ENCODE measurements at regions not wholly inside any gene's neighbourhood (a gene's known extent, or its start where the extent isn't known, plus 50 kb on each side); places are given as distances from the start of the nearest gene placed in this dataset.

DNA sequence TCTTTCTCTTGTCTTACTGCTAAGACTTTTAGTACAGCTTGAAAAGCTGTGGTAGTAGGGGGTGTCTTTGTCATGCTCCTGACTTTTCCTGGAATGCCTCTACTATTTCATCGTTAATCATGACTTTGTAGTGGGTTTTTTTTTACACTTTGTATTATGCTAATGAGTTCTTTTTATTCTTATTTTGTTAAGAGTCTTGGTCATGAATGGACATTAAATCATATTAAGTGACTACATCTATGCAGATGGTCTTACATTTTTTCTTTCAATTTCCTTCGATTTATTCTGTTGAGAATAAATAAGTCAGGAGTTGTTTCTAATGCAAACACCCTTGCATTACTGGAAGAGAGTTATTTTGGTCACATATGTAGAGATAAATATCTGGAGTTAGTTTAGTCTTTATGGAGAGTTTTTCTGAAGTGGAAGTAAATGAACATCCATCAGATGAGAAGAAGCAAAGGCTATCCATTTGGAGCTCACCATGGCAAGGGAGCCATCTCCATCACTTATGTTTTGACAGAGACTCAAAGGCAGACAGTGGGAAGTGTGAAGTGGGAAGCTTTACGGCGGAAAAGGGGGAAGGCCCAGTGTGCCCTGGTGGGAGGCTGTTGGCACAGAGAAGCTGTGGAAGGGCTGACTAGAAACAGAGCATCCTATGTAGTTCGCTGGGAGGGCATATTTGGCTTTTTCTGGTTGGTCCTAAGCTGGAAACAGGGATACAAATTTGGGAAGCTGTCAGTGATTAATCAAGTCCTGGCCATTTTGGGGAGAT lies 73.1 kb upstream of the PRR23E start:
- H3K4me1 Mint-ChIP-seq = no peaks in the 10 kb centered on the region

More for the DNA sequence above, 73.1 kb upstream of the PRR23E start:
- ATAC-seq (ENCODE audit: low read depth) (no peak), DNase-seq (no peak)
- TF ChIP-seq EZH2 (IDR thresholded peaks at IDR 0.05; ENCODE audit: borderline replicate concordance, insufficient read depth, low read depth, low read length, poor library complexity, severe bottlenecking) = no peak
- TF ChIP-seq, protein P1, sequence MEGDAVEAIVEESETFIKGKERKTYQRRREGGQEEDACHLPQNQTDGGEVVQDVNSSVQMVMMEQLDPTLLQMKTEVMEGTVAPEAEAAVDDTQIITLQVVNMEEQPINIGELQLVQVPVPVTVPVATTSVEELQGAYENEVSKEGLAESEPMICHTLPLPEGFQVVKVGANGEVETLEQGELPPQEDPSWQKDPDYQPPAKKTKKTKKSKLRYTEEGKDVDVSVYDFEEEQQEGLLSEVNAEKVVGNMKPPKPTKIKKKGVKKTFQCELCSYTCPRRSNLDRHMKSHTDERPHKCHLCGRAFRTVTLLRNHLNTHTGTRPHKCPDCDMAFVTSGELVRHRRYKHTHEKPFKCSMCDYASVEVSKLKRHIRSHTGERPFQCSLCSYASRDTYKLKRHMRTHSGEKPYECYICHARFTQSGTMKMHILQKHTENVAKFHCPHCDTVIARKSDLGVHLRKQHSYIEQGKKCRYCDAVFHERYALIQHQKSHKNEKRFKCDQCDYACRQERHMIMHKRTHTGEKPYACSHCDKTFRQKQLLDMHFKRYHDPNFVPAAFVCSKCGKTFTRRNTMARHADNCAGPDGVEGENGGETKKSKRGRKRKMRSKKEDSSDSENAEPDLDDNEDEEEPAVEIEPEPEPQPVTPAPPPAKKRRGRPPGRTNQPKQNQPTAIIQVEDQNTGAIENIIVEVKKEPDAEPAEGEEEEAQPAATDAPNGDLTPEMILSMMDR (IDR thresholded peaks at IDR 0.05) = no peak
- ChIA-PET CTCF (no interaction called here), POLR2A (no interaction called here)
- no peaks in the 10 kb centered on the region for H3K9me3 Mint-ChIP-seq (ENCODE audit: insufficient read depth)
- H4K20me1 ChIP-seq (ENCODE audit: control insufficient read depth, insufficient read depth, low read length, poor library complexity, severe bottlenecking) = no peaks in the 10 kb centered on the region
- no peak overlapping the region for H3K4me3 Mint-ChIP-seq
- H3K9me3 ChIP-seq (ENCODE audit: control extremely low read depth in 1 of 3, control insufficient read depth in 2 of 3, insufficient read depth in 1 of 3, low read length in 2 of 3) = peaks cover 0 to under 1% (median 0%) of the 10 kb centered on the region in 3 donors
- no peak overlapping the region for H3K27ac ChIP-seq (ENCODE audit: low read length in 2 of 2)
- H2AFZ ChIP-seq (ENCODE audit: insufficient read depth, low read depth, low read length, poor library complexity, severe bottlenecking) = no peak overlapping the region
- no peak overlapping the region for H3K4me3 ChIP-seq (ENCODE audit: control extremely low read depth in 1 of 5, extremely low read depth in 1 of 5, insufficient read depth in 1 of 5, low read depth in 2 of 5, low read length in 4 of 5)
- WGBS (ENCODE audit: insufficient coverage) = 65% methylated on average over 3 of the region's 5 CpGs
- H3K79me2 ChIP-seq (ENCODE audit: control insufficient read depth, insufficient read depth, low read length) = no peaks in the 10 kb centered on the region
- no peaks in the 10 kb centered on the region for H3K4me1 ChIP-seq (ENCODE audit: control insufficient read depth in 2 of 2, insufficient read depth in 2 of 2, low read length in 2 of 2)
- H3K4me2 ChIP-seq (replicated peaks; ENCODE audit: low read depth, low read length, poor library complexity, severe bottlenecking) = no peak overlapping the region
- peaks cover 26% of the 10 kb centered on the region for H3K27me3 Mint-ChIP-seq
- intact Hi-C loops (cut with micrococcal nuclease) = no loop called here
- H3K9ac ChIP-seq (ENCODE audit: low read length) = no peak overlapping the region
- no peaks in the 10 kb centered on the region for H3K36me3 ChIP-seq (replicated peaks in 1 of 2; ENCODE audit: control extremely low read depth in 1 of 2, control insufficient read depth in 1 of 2, extremely low read depth in 1 of 2, insufficient read depth in 2 of 2, low read length in 1 of 2)
- peaks cover 0 to 3% (median 0%) of the 10 kb centered on the region in 4 experiments for H3K27me3 ChIP-seq (replicated peaks in 1 of 4; ENCODE audit: control extremely low read depth in 1 of 4, control insufficient read depth in 3 of 4, insufficient read depth in 4 of 4, low read length in 3 of 4)
- H3K27ac Mint-ChIP-seq = no peak overlapping the region
